B cell (primary cell): ENCODE measurements at regions not wholly inside any gene's neighbourhood (a gene's known extent, or its start where the extent isn't known, plus 50 kb on each side); places are given as distances from the start of the nearest gene placed in this dataset.

Experiments
- ATAC-seq: fragments of 200-7000 bp; cut with Tn5 transposase; one replicate; pipeline ENCODE4 v1.10.0; 2021; ENCODE audit warnings: low read depth, mild to moderate bottlenecking, moderate number of reproducible peaks, moderate library complexity
- CTCF ChIA-PET: fragments of 350-600 bp; sonication (Branson Sonifier 250); formaldehyde crosslinking; loops from one replicate; lab custom pipeline; 2021; ENCODE audit warnings: antibody characterized with exemption, inconsistent platforms; lab: Charles Lee
- POLR2A ChIA-PET: fragments of 350-600 bp; sonication (Branson Sonifier 250); formaldehyde crosslinking; loops from one replicate; lab custom pipeline; 2021; ENCODE audit warnings: antibody characterized with exemption; lab: Charles Lee
- DNase-seq: peaks from one replicate; pipeline ENCODE4 v3.0.0; 2013
- H2AFZ ChIP-seq: 2 replicates; pipeline ENCODE4 v1.6.1; 2012; ENCODE audit warnings: mild to moderate bottlenecking, low read depth, low read length; ENCODE audit not compliant: insufficient read depth, poor library complexity, severe bottlenecking
- H3K27ac ChIP-seq, 2 donors: 1 replicate in 1 of 2; 2 replicates in 1 of 2; pipeline ENCODE4 v1.5.1; 2012 to 2013; ENCODE audit warnings: low read length in 2 of 2, mild to moderate bottlenecking in 2 of 2, moderate library complexity in 1 of 2
- H3K27me3 ChIP-seq, 4 experiments: fragments of 200-600 bp in 1 of 4; sonication (generic) in 1 of 4; replicated peaks in 1 of 4; 1 replicate in 2 of 4; 2 replicates in 2 of 4; pipeline versions ENCODE4 v1.6.1 to v1.7.0; 2013 to 2016; ENCODE audit warnings: low read length in 3 of 4, mild to moderate bottlenecking in 2 of 4, mixed read lengths in 1 of 4, moderate library complexity in 1 of 4; ENCODE audit not compliant: insufficient read depth in 4 of 4, control insufficient read depth in 3 of 4; ENCODE audit errors: control extremely low read depth in 1 of 4
- H3K36me3 ChIP-seq, 2 experiments: replicated peaks in 1 of 2; 1 replicate in 1 of 2; 2 replicates in 1 of 2; pipeline versions ENCODE4 v1.6.1 to v1.7.1; 2013; ENCODE audit warnings: low read length in 1 of 2; ENCODE audit not compliant: insufficient read depth in 2 of 2, control insufficient read depth in 1 of 2; ENCODE audit errors: control extremely low read depth in 1 of 2, extremely low read depth in 1 of 2
- H3K4me1 ChIP-seq, 2 donors: fragments of 200-600 bp in 1 of 2; sonication (generic) in 1 of 2; 1 replicate in 1 of 2; 2 replicates in 1 of 2; pipeline versions ENCODE4 v1.5.1 to v1.6.1; 2013 to 2017; ENCODE audit warnings: low read length in 2 of 2; ENCODE audit not compliant: control insufficient read depth in 2 of 2, insufficient read depth in 2 of 2
- H3K4me2 ChIP-seq: replicated peaks from 2 replicates; pipeline ENCODE3; 2012; ENCODE audit warnings: mild to moderate bottlenecking, low read depth, low read length; ENCODE audit not compliant: poor library complexity, severe bottlenecking
- H3K4me3 ChIP-seq, 5 experiments: fragments of 200-600 bp in 1 of 5; sonication (generic) in 1 of 5; 1 replicate in 3 of 5; 2 replicates in 2 of 5; pipeline versions ENCODE4 v1.5.1 to v1.7.0; 2011 to 2016; ENCODE audit warnings: low read length in 4 of 5, mild to moderate bottlenecking in 4 of 5, low read depth in 2 of 5, control low read depth in 1 of 5, moderate library complexity in 1 of 5; ENCODE audit not compliant: insufficient read depth in 1 of 5; ENCODE audit errors: control extremely low read depth in 1 of 5, extremely low read depth in 1 of 5
- H3K79me2 ChIP-seq: fragments of 200-600 bp; sonication (generic); one replicate; pipeline ENCODE4 v1.6.0; 2016; ENCODE audit warnings: low read length; ENCODE audit not compliant: control insufficient read depth, insufficient read depth
- H3K9ac ChIP-seq: fragments of 200-600 bp; sonication (generic); 2 replicates; pipeline ENCODE4 v1.6.1; 2017; ENCODE audit warnings: mild to moderate bottlenecking, low read length, moderate library complexity
- H3K9me3 ChIP-seq, 3 donors: one replicate each; pipeline versions ENCODE4 v1.6.1 to v1.7.1; 2013; ENCODE audit warnings: low read length in 2 of 3; ENCODE audit not compliant: control insufficient read depth in 2 of 3, insufficient read depth in 1 of 3; ENCODE audit errors: control extremely low read depth in 1 of 3
- H4K20me1 ChIP-seq: 2 replicates; pipeline ENCODE4 v1.6.0; 2012; ENCODE audit warnings: mild to moderate bottlenecking, low read length; ENCODE audit not compliant: insufficient read depth, control insufficient read depth, poor library complexity, severe bottlenecking
- H3K27ac Mint-ChIP-seq: one replicate; pipeline ENCODE4 v1.8.0; 2021; ENCODE audit warnings: mixed read lengths
- H3K27me3 Mint-ChIP-seq: one replicate; pipeline ENCODE4 v1.8.0; 2021; ENCODE audit warnings: mixed read lengths
- H3K4me1 Mint-ChIP-seq: one replicate; pipeline ENCODE4 v1.8.0; 2021; ENCODE audit warnings: mixed read lengths
- H3K4me3 Mint-ChIP-seq: one replicate; pipeline ENCODE4 v1.8.0; 2021; ENCODE audit warnings: mixed read lengths
- H3K9me3 Mint-ChIP-seq: one replicate; pipeline ENCODE4 v1.8.0; 2022; ENCODE audit warnings: mixed read lengths; ENCODE audit not compliant: insufficient read depth
- EZH2 ChIP-seq: IDR thresholded peaks from 2 replicates; pipeline ENCODE4 v1.6.1; 2012; ENCODE audit warnings: borderline replicate concordance, low read depth, mild to moderate bottlenecking, moderate library complexity, low read length; ENCODE audit not compliant: insufficient read depth, poor library complexity, severe bottlenecking
- WGBS: methylation state at CpG from one replicate; pipeline ENCODE4 v1.1.5; 2013; ENCODE audit warnings: missing lambda C conversion rate; ENCODE audit not compliant: insufficient coverage; 5-methylcytosine and 5-hydroxymethylcytosine counted together
- intact Hi-C: fragments of 100-400 bp; cut with micrococcal nuclease; formaldehyde crosslinking; loops from one replicate; pipeline ENCODE4 v1.10.0; 2022
- TF ChIP-seq, protein P1 (sequence below): fragments of 200-600 bp; IDR thresholded peaks from one replicate; pipeline ENCODE4 v1.8.0; 2022; ENCODE audit warnings: antibody characterized with exemption, mild to moderate bottlenecking

DNA sequence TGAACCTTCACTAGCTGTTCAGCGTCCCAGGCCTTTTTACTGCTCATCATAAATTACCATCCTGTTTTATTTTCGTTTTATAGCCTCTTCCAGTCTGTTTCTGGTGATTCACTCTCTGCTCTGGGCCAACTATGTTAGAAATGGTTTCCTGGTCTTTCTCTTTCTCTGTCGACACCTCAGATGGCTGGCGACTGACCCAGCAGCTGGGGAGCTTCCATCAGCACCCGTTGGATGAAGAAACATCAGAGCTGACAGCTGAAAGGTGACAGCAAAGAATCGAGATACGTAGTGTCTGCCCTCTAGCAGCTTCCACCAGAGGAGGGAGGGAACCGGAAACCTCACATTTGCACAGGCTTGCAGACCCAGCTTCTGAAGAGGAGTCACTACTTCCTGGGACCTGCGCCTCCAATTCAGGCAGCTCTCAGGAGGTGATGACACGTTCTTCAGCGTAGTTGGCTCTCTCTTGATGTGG is 82.9 kb upstream of the MLN start:
- no peak for ATAC-seq
- Mint-ChIP-seq H3K9me3 (no peaks in the 10 kb centered on the region), H3K4me1 (no peaks in the 10 kb centered on the region), H3K27me3 (peaks cover 34% of the 10 kb centered on the region), H3K27ac (no peak overlapping the region), H3K4me3 (no peak overlapping the region)
- no peak overlapping the region for H3K4me3 ChIP-seq
- no peak for DNase-seq
- H3K36me3 ChIP-seq = no peaks in the 10 kb centered on the region
- H3K4me1 ChIP-seq = no peaks in the 10 kb centered on the region
- no peaks in the 10 kb centered on the region for H4K20me1 ChIP-seq
- H3K79me2 ChIP-seq = no peaks in the 10 kb centered on the region
- H3K9me3 ChIP-seq = no peaks in the 10 kb centered on the region
- WGBS = 76% methylated on average over 9 of the region's 11 CpGs
- TF ChIP-seq, protein P1, sequence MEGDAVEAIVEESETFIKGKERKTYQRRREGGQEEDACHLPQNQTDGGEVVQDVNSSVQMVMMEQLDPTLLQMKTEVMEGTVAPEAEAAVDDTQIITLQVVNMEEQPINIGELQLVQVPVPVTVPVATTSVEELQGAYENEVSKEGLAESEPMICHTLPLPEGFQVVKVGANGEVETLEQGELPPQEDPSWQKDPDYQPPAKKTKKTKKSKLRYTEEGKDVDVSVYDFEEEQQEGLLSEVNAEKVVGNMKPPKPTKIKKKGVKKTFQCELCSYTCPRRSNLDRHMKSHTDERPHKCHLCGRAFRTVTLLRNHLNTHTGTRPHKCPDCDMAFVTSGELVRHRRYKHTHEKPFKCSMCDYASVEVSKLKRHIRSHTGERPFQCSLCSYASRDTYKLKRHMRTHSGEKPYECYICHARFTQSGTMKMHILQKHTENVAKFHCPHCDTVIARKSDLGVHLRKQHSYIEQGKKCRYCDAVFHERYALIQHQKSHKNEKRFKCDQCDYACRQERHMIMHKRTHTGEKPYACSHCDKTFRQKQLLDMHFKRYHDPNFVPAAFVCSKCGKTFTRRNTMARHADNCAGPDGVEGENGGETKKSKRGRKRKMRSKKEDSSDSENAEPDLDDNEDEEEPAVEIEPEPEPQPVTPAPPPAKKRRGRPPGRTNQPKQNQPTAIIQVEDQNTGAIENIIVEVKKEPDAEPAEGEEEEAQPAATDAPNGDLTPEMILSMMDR = no peak
- no peak for TF ChIP-seq EZH2
- intact Hi-C loops = no loop called here
- no peak overlapping the region for H3K4me2 ChIP-seq
- CTCF ChIA-PET = no interaction called here
- POLR2A ChIA-PET = no interaction called here
- no peak overlapping the region for H3K27ac ChIP-seq
- no peak overlapping the region for H3K9ac ChIP-seq
- no peak overlapping the region for H2AFZ ChIP-seq
- H3K27me3 ChIP-seq = peaks cover 0 to 5% (median 0%) of the 10 kb centered on the region in 4 experiments

DNA sequence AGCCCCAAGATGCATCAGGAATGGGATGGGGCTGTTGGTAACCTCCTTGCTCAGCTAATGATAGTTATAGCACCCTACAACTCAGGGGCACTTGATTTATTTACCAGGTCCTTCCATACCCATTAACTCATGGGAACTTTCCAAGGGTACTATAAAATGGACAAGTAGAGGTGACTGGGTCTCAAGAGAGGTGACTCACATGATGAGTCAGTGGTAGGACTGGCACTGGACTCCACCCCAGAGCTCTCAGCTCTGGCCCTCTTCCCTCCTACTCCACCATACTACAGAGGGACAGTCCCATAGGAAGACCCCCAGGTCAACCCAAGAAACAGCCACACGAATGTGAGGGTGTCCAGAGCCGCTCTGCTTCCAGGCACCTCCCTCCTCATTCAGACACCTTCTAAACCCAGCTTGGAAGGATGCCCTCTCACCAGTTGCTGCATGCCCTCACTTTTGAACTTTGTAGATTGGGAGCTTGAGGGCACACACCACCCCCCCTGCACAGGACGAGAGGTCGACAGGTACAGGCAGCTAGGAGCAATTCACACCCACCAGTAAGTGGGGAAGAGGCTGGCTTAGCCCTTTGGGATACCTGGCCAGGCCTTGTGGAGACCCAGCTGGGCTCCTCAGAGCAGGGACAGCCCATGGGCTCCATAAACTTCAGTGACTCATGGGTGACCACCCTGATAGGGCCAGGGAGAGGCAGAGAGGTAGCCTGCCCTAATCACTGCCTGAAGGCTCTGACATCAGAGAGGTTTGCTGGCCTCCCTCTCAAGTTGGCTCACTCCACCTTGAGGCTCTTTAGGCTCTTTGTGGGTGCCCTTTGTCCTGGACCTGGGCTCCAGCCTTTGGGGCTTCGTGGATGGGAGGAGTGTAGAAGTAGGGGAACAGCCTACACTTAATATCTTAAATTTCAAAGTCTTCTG is 81.6 kb upstream of the MLN start:
- H3K27me3 Mint-ChIP-seq = peaks cover 30% of the 10 kb centered on the region
- intact Hi-C loops = no loop called here

More for the DNA sequence above, 81.6 kb upstream of the MLN start:
- ChIA-PET POLR2A (no interaction called here), CTCF (interaction anchor here (1.3 kb wide), 1 partner anchor 114 kb away, joined by 3 read pairs; no protein-coding TSS in a partner anchor)
- H3K9me3 ChIP-seq = no peaks in the 10 kb centered on the region
- no peak overlapping the region for H3K4me2 ChIP-seq
- no peaks in the 10 kb centered on the region for H3K9me3 Mint-ChIP-seq
- no peak overlapping the region for H3K9ac ChIP-seq
- H3K4me3 ChIP-seq = no peak overlapping the region
- 100% methylated on average over 2 of the region's 5 CpGs for WGBS
- H3K27me3 ChIP-seq = peaks cover 0 to 5% (median 0%) of the 10 kb centered on the region in 4 experiments
- H3K36me3 ChIP-seq = no peaks in the 10 kb centered on the region
- no peaks in the 10 kb centered on the region for H3K4me1 Mint-ChIP-seq
- H3K27ac Mint-ChIP-seq = no peak overlapping the region
- H2AFZ ChIP-seq = no peak overlapping the region
- no peaks in the 10 kb centered on the region for H3K79me2 ChIP-seq
- no peak for ATAC-seq
- H3K4me1 ChIP-seq = no peaks in the 10 kb centered on the region
- no peak overlapping the region for H3K4me3 Mint-ChIP-seq
- no peak overlapping the region for H3K27ac ChIP-seq
- TF ChIP-seq EZH2 = no peak
- TF ChIP-seq, protein P1 = no peak
- H4K20me1 ChIP-seq = no peaks in the 10 kb centered on the region
- no peak for DNase-seq
